Mesendoderm (in vitro differentiated cells): ENCODE measurements at regions not wholly inside any gene's neighbourhood (a gene's known extent, or its start where the extent isn't known, plus 50 kb on each side); places are given as distances from the start of the nearest gene placed in this dataset.

ENCODE experiments used
- DNase-seq: peaks from one replicate; pipeline ENCODE4 v3.0.0; 2013
- H2AK5ac ChIP-seq: 2 replicates; pipeline ENCODE4 v1.6.1; 2013; ENCODE audit warnings: low read length, inconsistent platforms
- H2BK120ac ChIP-seq: 2 replicates; pipeline ENCODE4 v1.6.1; 2013; ENCODE audit warnings: low read depth, mild to moderate bottlenecking, low read length, moderate library complexity, mixed read lengths
- H2BK15ac ChIP-seq: replicated peaks from 2 replicates; pipeline ENCODE4 v1.6.1; 2013; ENCODE audit warnings: low read depth, mild to moderate bottlenecking, moderate library complexity
- H2BK5ac ChIP-seq: 2 replicates; pipeline ENCODE4 v1.6.1; 2013; ENCODE audit warnings: low read length, inconsistent platforms
- H3K18ac ChIP-seq: 2 replicates; pipeline ENCODE4 v1.6.1; 2013; ENCODE audit warnings: mild to moderate bottlenecking, low read length, mixed read lengths
- H3K23ac ChIP-seq: one replicate; pipeline ENCODE4 v1.6.1; 2013; ENCODE audit warnings: low read length
- H3K27ac ChIP-seq: 2 replicates; pipeline ENCODE4 v1.5.1; 2013; ENCODE audit warnings: low read depth, mild to moderate bottlenecking, inconsistent platforms, low read length, moderate library complexity
- H3K27me3 ChIP-seq: 2 replicates; pipeline ENCODE4 v1.6.1; 2013; ENCODE audit warnings: low read length, control low read depth, mild to moderate bottlenecking, inconsistent platforms; ENCODE audit not compliant: insufficient read depth, poor library complexity
- H3K36me3 ChIP-seq: 2 replicates; pipeline ENCODE4 v1.6.1; 2013; ENCODE audit warnings: low read length, inconsistent platforms; ENCODE audit not compliant: control insufficient read depth, insufficient read depth
- H3K4ac ChIP-seq: one replicate; pipeline ENCODE4 v1.6.1; 2013; ENCODE audit warnings: low read depth, mild to moderate bottlenecking, low read length, moderate library complexity
- H3K4me1 ChIP-seq: 2 replicates; pipeline ENCODE4 v1.6.1; 2013; ENCODE audit warnings: low read depth, low read length, inconsistent platforms; ENCODE audit not compliant: control insufficient read depth
- H3K4me2 ChIP-seq: 2 replicates; pipeline ENCODE4 v1.6.1; 2013; ENCODE audit warnings: low read length
- H3K4me3 ChIP-seq: 2 replicates; pipeline ENCODE4 v1.5.1; 2013; ENCODE audit warnings: mild to moderate bottlenecking, low read length
- H3K56ac ChIP-seq: one replicate; pipeline ENCODE4 v1.6.1; 2013; ENCODE audit warnings: low read length
- H3K79me1 ChIP-seq: 2 replicates; pipeline ENCODE4 v1.6.1; 2013; ENCODE audit warnings: low read length, inconsistent platforms
- H3K79me2 ChIP-seq: 2 replicates; pipeline ENCODE4 v1.6.1; 2013; ENCODE audit warnings: mild to moderate bottlenecking, low read length; ENCODE audit not compliant: control insufficient read depth, insufficient read depth
- H3K9ac ChIP-seq: 2 replicates; pipeline ENCODE4 v1.6.1; 2013; ENCODE audit warnings: low read length, inconsistent platforms
- H4K5ac ChIP-seq: one replicate; pipeline ENCODE4 v1.6.1; 2013; ENCODE audit warnings: low read length
- H4K8ac ChIP-seq: one replicate; pipeline ENCODE4 v1.6.1; 2013; ENCODE audit warnings: low read depth, mild to moderate bottlenecking, control low read depth, low read length, moderate library complexity
- WGBS: extraction: QIAGEN DNeasy Blood & Tissue Kit; methylation state at CpG from one replicate; pipeline ENCODE4 v1.1.7; 2013; ENCODE audit warnings: low lambda C conversion rate, missing lambda C conversion rate; ENCODE audit not compliant: insufficient coverage; ENCODE audit errors: extremely low coverage; 5-methylcytosine and 5-hydroxymethylcytosine counted together

DNA sequence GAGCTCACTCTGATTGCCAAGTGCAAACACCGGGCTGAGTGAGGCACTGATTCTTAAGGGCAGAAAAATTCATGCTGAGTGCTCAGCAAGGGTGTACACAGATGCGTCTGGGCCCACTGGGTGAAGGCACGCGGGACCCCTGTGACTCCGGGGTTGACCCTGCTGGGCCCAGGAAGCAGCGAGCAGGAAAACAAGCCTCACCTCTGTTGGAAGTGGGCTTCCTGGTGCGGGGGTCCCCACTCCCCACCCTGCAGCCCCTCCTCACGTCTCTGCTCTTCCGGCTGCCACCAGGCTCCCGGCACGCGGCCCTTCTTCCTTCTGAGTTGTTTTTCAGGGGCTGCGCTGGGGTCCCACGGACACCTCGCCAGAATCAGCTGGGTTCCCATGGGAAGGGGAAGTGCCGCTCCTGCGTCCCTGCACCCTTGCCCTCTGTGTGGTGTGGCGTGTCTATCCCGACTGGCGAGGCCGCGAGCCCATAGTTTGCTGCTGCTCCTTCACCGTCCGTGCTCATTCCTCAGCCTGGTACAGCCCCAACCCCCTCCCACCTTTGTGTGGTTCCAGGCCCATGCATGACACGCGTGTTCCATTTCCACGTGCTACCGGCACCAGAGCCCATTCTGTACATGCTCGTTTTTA lies 80.6 kb upstream of the BHLHE23 start:
- Histone ChIP-seq H2BK15ac (no peak overlapping the region), H2BK5ac (no peak overlapping the region), H3K4ac (no peak overlapping the region), H3K4me1 (no peaks in the 10 kb centered on the region), H2BK120ac (no peak overlapping the region), H3K79me1 (no peaks in the 10 kb centered on the region), H3K27ac (no peak overlapping the region), H3K18ac (no peak overlapping the region), H4K5ac (no peak overlapping the region), H3K36me3 (no peaks in the 10 kb centered on the region), H4K8ac (no peak overlapping the region), H3K23ac (no peak overlapping the region), H3K56ac (no peak overlapping the region), H2AK5ac (no peak overlapping the region), H3K9ac (no peak overlapping the region), H3K4me2 (no peak overlapping the region), H3K27me3 (no peaks in the 10 kb centered on the region), H3K4me3 (no peak overlapping the region), H3K79me2 (no peaks in the 10 kb centered on the region)
- DNase-seq, result no peak
- no CpG with 5 or more reads among the region's 29 CpGs for WGBS

DNA sequence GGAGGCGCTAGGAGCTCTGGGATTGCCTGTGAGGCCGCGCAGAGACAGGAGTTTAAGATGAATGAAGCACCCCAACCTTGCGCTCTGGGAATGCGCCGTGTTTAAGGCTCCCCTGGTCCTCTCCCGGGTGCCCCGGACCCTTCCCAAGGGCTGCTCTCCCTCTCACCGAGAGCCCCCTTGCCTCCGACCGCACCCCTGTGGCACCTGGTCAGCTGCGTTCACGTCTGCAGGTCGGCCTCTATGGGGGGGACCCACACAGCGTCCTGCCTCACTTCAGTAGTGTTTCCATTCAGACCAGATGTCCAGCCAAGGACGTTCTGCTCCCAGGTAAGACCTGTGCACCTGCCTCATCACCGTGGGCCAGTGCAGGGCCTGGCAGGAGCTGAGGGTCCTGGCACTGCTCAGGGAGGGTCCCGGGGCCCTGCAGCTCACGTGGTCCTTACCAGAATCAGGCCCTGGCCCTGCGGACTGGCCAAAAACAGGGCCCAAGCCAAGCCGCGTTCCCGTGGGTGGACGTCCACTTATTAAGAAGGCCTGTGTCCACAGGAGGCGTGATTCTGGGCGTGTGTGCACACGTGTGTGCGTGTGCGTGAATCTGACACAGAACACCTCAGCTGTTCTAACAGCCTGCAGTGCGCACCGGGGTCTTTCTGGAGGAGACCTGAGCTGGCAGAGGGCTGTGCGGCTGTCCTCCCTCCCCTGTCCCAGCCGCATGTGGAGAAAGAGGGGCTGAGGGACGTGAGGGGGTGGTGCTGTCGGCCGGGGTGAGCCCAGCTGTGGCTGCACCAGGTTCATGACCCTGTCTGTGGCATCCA lies 79.9 kb upstream of the BHLHE23 start:
- no peak for DNase-seq
- Histone ChIP-seq H3K4me2 (no peak overlapping the region), H2AK5ac (no peak overlapping the region), H3K4me3 (no peak overlapping the region), H3K27ac (no peak overlapping the region), H3K9ac (no peak overlapping the region), H2BK15ac (no peak overlapping the region), H3K23ac (peak overlapping the region; percentile 45), H3K79me1 (no peaks in the 10 kb centered on the region), H3K27me3 (no peaks in the 10 kb centered on the region), H3K4ac (no peak overlapping the region), H3K36me3 (no peaks in the 10 kb centered on the region), H3K4me1 (no peaks in the 10 kb centered on the region), H2BK120ac (no peak overlapping the region), H4K8ac (no peak overlapping the region), H3K56ac (no peak overlapping the region), H4K5ac (no peak overlapping the region), H2BK5ac (no peak overlapping the region), H3K79me2 (no peaks in the 10 kb centered on the region), H3K18ac (no peak overlapping the region)
- no CpG with 5 or more reads among the region's 36 CpGs for WGBS

DNA sequence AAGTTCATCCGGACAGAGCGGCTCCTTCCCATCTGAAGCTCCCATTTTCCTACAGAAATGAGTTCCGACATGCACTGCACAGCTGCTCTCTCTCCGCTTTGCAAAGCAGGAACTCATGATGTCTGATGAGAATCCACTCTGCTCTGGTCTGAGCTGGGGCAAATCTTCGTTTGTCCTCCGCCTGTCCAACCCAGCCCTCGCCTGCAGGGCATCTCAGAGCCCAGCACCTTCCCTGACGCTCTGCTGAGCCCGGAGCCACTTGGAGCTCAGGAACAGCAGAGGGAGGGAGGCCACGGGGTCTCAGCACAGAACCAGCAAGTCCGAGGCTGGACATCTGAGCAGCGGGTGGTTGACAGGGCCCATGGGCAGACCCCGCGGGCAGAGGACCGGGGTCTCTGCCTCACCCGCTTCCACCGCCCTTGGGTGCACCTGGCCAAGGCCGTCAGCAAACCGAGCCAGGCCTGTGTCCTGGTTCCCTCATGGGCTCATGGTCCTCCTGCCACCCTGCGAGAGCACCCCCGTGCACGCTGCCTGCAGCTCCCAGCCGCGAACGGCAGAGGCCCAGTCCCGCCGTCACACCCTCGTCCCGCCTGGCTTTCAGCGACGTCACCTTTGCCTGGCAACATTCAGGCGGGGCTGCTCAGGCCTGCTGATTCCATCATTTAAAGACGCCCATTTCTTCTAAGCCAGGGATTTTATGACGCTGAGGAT lies 78.5 kb upstream of the BHLHE23 start:
- Histone ChIP-seq H3K23ac (no peak overlapping the region), H3K4ac (no peak overlapping the region), H3K4me2 (no peak overlapping the region), H3K18ac (no peak overlapping the region), H2BK15ac (no peak overlapping the region), H3K79me1 (no peaks in the 10 kb centered on the region), H3K27ac (no peak overlapping the region), H3K27me3 (no peaks in the 10 kb centered on the region), H2BK120ac (no peak overlapping the region), H3K4me3 (no peak overlapping the region), H3K9ac (no peak overlapping the region), H3K56ac (no peak overlapping the region), H3K4me1 (no peaks in the 10 kb centered on the region), H4K8ac (no peak overlapping the region), H4K5ac (no peak overlapping the region), H2BK5ac (no peak overlapping the region), H3K36me3 (no peaks in the 10 kb centered on the region), H3K79me2 (no peaks in the 10 kb centered on the region), H2AK5ac (no peak overlapping the region)
- DNase-seq, result no peak
- no CpG with 5 or more reads among the region's 34 CpGs for WGBS

DNA sequence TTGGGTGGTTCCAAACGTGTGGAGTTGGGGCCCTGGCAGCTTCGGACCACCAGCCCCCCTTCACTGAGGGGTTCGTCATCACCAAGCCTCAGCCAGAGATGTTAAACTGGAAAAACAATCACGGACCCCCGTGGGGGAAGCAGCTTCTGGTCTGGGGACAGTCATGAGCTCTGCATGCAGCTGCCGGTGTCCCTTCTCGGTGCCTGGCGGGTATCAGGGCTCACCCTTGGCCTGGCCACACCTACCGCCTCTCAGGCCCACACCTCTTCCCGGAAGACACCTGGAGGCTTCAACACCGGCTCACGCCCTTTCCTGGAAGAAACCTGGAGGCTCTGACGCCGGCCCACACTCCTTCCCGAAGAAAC lies 77.8 kb upstream of the BHLHE23 start:
- Histone ChIP-seq H2BK5ac (no peak overlapping the region), H2AK5ac (no peak overlapping the region), H3K4ac (no peak overlapping the region), H2BK120ac (no peak overlapping the region), H2BK15ac (no peak overlapping the region), H3K23ac (no peak overlapping the region), H3K27ac (no peak overlapping the region), H4K8ac (no peak overlapping the region), H3K79me2 (no peaks in the 10 kb centered on the region), H3K56ac (no peak overlapping the region), H3K36me3 (no peaks in the 10 kb centered on the region), H4K5ac (no peak overlapping the region), H3K18ac (no peak overlapping the region), H3K9ac (no peak overlapping the region), H3K4me1 (no peaks in the 10 kb centered on the region), H3K27me3 (no peaks in the 10 kb centered on the region), H3K79me1 (no peaks in the 10 kb centered on the region), H3K4me3 (no peak overlapping the region), H3K4me2 (no peak overlapping the region)
- no peak for DNase-seq
- WGBS, result no CpG with 5 or more reads among the region's 15 CpGs

DNA sequence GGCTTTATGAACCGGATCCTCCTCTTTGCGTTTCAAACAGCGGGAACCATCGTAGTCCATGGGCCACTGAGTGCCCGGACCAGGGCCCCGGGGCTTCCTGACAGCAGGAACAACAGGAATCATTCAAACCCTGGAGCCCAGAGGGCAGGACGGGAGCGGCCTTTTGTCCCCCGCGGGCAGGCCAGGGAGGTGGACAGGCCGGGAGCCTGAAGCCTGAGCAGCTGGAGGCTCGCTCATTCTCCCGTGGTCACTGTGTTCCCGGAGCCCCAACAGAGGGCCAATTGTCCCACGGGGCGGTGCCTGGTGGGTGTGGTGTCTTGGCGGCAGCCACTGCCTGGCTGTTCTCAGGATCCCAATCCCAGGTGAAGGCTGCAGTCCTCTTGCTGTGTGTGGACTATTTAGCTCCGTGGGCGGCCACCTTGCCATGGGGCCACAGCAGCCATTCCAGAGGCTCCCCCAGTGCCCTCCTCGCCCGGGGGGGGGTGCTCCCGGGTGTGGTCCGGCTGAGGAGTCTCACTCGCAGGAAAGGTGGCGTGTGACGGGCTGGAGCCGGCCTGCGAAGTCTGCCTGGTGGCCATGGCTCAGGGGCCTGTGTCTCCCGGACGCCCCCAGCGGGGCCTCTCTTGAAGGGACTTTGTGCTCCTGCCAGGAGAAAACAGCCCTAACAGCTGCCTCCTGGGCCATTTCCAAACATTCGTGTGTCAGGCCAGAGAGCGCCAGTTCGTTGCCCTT lies 77.2 kb upstream of the BHLHE23 start:
- H3K56ac ChIP-seq, result no peak overlapping the region
- H2BK15ac ChIP-seq, result no peak overlapping the region
- no peak overlapping the region for H3K4me2 ChIP-seq
- H3K18ac ChIP-seq, result no peak overlapping the region
- H2BK120ac ChIP-seq, result no peak overlapping the region
- no peaks in the 10 kb centered on the region for H3K79me2 ChIP-seq
- DNase-seq, result no peak
- H3K36me3 ChIP-seq, result no peaks in the 10 kb centered on the region
- no peaks in the 10 kb centered on the region for H3K79me1 ChIP-seq
- no peak overlapping the region for H4K5ac ChIP-seq
- no peaks in the 10 kb centered on the region for H3K27me3 ChIP-seq
- no peak overlapping the region for H2AK5ac ChIP-seq
- H3K4me1 ChIP-seq, result no peaks in the 10 kb centered on the region
- no peak overlapping the region for H3K4me3 ChIP-seq
- H3K9ac ChIP-seq, result no peak overlapping the region
- H2BK5ac ChIP-seq, result no peak overlapping the region
- WGBS, result no CpG with 5 or more reads among the region's 34 CpGs
- H4K8ac ChIP-seq, result no peak overlapping the region
- no peak overlapping the region for H3K23ac ChIP-seq
- no peak overlapping the region for H3K27ac ChIP-seq
- H3K4ac ChIP-seq, result no peak overlapping the region
